GM23248 (cell line): ENCODE measurements at regions not wholly inside any gene's neighbourhood (a gene's known extent, or its start where the extent isn't known, plus 50 kb on each side); places are given as distances from the start of the nearest gene placed in this dataset.

Experiments used
- DNase-seq: peaks from one replicate; pipeline ENCODE4 v3.0.0-alpha.2; 2015
- H2AFZ ChIP-seq: fragments of 200-600 bp; sonication (generic); 2 replicates; pipeline ENCODE4 v1.6.1; 2016; ENCODE audit warnings: antibody characterized with exemption
- H3F3A ChIP-seq: fragments of 200-600 bp; sonication (generic); 2 replicates; pipeline ENCODE4 v1.6.1; 2016; ENCODE audit warnings: mild to moderate bottlenecking, antibody characterized with exemption, mixed run types; ENCODE audit not compliant: insufficient read depth
- H3K27ac ChIP-seq: fragments of 200-600 bp; sonication (generic); 2 replicates; pipeline ENCODE4 v1.5.1; 2016; ENCODE audit warnings: mild to moderate bottlenecking
- H3K27me3 ChIP-seq: fragments of 200-600 bp; sonication (generic); replicated peaks from 2 replicates; pipeline ENCODE4 v1.6.1; 2016; ENCODE audit warnings: mild to moderate bottlenecking; ENCODE audit not compliant: insufficient read depth
- H3K36me3 ChIP-seq: fragments of 200-600 bp; sonication (generic); 2 replicates; pipeline ENCODE4 v1.6.1; 2016; ENCODE audit warnings: low read depth, mild to moderate bottlenecking
- H3K4me1 ChIP-seq: fragments of 200-600 bp; sonication (generic); 2 replicates; pipeline ENCODE4 v1.6.1; 2016; ENCODE audit warnings: mild to moderate bottlenecking; ENCODE audit not compliant: insufficient read depth
- H3K4me2 ChIP-seq: fragments of 200-600 bp; sonication (generic); one replicate; pipeline ENCODE4 v1.6.1; 2016; ENCODE audit warnings: mild to moderate bottlenecking; ENCODE audit not compliant: unreplicated experiment
- H3K4me3 ChIP-seq: fragments of 200-600 bp; sonication (generic); 2 replicates; pipeline ENCODE4 v1.5.1; 2016; ENCODE audit warnings: mild to moderate bottlenecking
- H3K79me2 ChIP-seq: fragments of 200-600 bp; sonication (generic); 2 replicates; pipeline ENCODE4 v1.6.1; 2016; ENCODE audit warnings: mild to moderate bottlenecking; ENCODE audit not compliant: insufficient read depth
- H3K9ac ChIP-seq: fragments of 200-600 bp; sonication (generic); 2 replicates; pipeline ENCODE4 v1.6.1; 2016; ENCODE audit warnings: mild to moderate bottlenecking
- H3K9me2 ChIP-seq: fragments of 200-600 bp; sonication (generic); 2 replicates; pipeline ENCODE4 v1.6.1; 2016; ENCODE audit warnings: mixed run types, mild to moderate bottlenecking, moderate library complexity; ENCODE audit not compliant: insufficient read depth
- H3K9me3 ChIP-seq: fragments of 200-600 bp; sonication (generic); one replicate; pipeline ENCODE4 v1.6.1; 2017; ENCODE audit warnings: low read depth
- H4K20me1 ChIP-seq: fragments of 200-600 bp; sonication (generic); 2 replicates; pipeline ENCODE4 v1.6.0; 2016; ENCODE audit not compliant: insufficient read depth
- EZH2 ChIP-seq: fragments of 200-600 bp; sonication (generic); IDR thresholded peaks from 2 replicates; pipeline ENCODE4 v1.6.1; 2018; ENCODE audit warnings: antibody characterized with exemption, mild to moderate bottlenecking; ENCODE audit not compliant: insufficient read depth, poor library complexity, severe bottlenecking
- EZH2phosphoT487 ChIP-seq: fragments of 200-600 bp; sonication (generic); IDR thresholded peaks from 2 replicates; pipeline ENCODE4 v1.6.1; 2018; ENCODE audit warnings: antibody characterized with exemption, moderate library complexity, mild to moderate bottlenecking, low read depth; ENCODE audit not compliant: insufficient read depth
- WGBS, 2 experiments: methylation state at CpG; one replicate each; pipeline ENCODE4 v1.1.6; 2015 to 2017; ENCODE audit warnings: low lambda C conversion rate in 2 of 2, low coverage in 1 of 2; ENCODE audit errors: missing lambda C conversion rate in 2 of 2; 5-methylcytosine and 5-hydroxymethylcytosine counted together
- in situ Hi-C: fragments of 300-500 bp; cut with MboI; formaldehyde crosslinking; loops from 2 replicates; pipeline ENCODE4 v1.15.0; 2020

DNA sequence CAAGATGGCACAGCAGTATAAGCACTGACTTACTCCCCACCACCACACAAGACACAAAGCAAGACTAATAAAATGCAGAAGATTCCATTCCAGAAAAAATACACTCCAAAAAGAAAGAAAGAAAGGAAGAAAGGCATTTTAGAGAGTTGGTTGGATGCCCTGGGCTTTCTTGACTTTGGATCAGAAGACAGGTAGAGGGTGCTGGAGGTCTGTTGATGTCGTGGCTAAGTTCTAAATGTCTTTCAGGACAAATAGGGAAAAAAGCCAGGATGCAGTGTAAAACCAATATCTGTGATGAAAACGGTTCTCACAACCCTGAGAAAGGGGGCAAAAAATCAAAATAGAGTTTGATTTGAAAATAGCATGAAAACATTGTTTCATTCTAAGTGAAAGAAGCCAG is 555.2 kb upstream of the PRKX start:
- Histone ChIP-seq H3K9ac (no peak overlapping the region), H3K4me2 (no peak overlapping the region), H3K79me2 (no peaks in the 10 kb centered on the region), H3F3A (no peaks in the 10 kb centered on the region), H3K27ac (no peak overlapping the region), H2AFZ (no peak overlapping the region), H4K20me1 (no peaks in the 10 kb centered on the region), H3K27me3 (no peaks in the 10 kb centered on the region), H3K4me3 (no peak overlapping the region), H3K9me2 (no peaks in the 10 kb centered on the region), H3K36me3 (no peaks in the 10 kb centered on the region), H3K9me3 (no peaks in the 10 kb centered on the region), H3K4me1 (no peaks in the 10 kb centered on the region)
- in situ Hi-C loops = no loop called here
- DNase-seq = no peak
- no peak for TF ChIP-seq EZH2phosphoT487
- TF ChIP-seq EZH2 = no peak
- WGBS, 2 experiments = 0 to 9% methylated on average over 1 to 2 of the region's 2 CpGs

DNA sequence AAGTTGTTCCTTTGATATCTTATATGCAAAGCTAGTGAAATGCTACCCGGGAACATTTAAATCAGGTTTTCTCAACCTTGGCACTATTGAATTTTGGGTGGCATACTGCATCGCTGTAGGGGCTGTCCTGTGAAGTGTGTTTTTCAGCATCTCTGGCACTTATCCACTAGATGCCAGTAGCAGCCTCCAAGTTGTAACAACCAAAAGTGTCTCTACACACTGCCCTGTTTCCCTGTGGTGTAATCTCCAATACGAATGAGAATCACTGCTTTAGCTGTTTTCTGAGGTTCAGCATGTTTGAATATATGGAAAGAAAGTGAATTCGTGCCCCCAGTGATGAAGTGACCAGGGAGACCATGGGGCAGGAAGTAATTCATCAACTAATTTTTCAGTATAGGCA is 551.6 kb upstream of the PRKX start:
- no peaks in the 10 kb centered on the region for H3K4me1 ChIP-seq
- H3K79me2 ChIP-seq = no peaks in the 10 kb centered on the region
- DNase-seq = no peak
- H2AFZ ChIP-seq = no peak overlapping the region
- no peaks in the 10 kb centered on the region for H3K36me3 ChIP-seq
- no peaks in the 10 kb centered on the region for H3K27me3 ChIP-seq
- no peaks in the 10 kb centered on the region for H3F3A ChIP-seq
- 19 to 24% methylated on average over 4 of the region's 4 CpGs for WGBS, 2 experiments
- no peak overlapping the region for H3K4me2 ChIP-seq
- H3K9me3 ChIP-seq = no peaks in the 10 kb centered on the region
- no peak overlapping the region for H3K27ac ChIP-seq
- TF ChIP-seq EZH2phosphoT487 = no peak
- TF ChIP-seq EZH2 = no peak
- in situ Hi-C loops = no loop called here
- H4K20me1 ChIP-seq = no peaks in the 10 kb centered on the region
- H3K9ac ChIP-seq = no peak overlapping the region
- H3K4me3 ChIP-seq = no peak overlapping the region
- H3K9me2 ChIP-seq = no peaks in the 10 kb centered on the region

DNA sequence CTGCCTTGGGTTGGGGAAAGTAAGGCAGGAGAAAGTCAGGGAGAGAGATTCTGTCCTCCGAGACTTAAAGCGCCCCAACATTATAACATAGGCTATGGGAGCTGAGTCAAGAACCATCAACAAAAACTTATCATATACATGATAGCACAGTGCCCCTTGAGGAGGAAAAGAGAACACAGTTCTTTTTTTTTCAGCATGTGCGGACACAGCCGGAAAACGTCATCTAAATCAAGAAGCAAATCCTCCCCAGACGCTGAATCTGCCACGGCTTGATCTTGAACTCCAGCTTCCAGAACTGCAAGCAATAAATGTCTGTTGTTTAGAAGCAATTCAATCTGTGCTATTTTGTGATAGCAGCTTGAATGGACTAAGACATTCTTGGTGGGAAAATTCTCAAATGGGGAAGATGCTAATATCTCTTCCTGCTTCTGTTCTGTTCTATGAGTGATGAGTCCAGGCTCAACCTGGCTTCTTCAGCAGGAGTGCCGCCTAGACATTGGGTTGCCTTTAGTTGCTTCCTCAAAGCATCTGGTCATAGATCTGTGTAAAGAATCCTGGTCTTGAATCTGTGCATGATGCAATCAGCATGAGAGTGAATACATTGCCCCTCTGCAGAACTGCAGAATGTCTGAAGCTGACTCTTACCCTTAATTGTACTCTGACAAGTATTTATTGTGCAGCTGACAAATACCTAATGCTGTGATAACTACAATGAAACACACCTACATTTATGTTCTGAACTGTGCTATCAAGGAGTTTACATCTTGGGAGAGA is 549.8 kb upstream of the PRKX start:
- no peaks in the 10 kb centered on the region for H3K9me2 ChIP-seq
- no peaks in the 10 kb centered on the region for H4K20me1 ChIP-seq
- no peaks in the 10 kb centered on the region for H3K27me3 ChIP-seq
- in situ Hi-C loops = no loop called here
- no peaks in the 10 kb centered on the region for H3K79me2 ChIP-seq
- H3K4me2 ChIP-seq = no peak overlapping the region
- H2AFZ ChIP-seq = no peak overlapping the region
- H3K4me1 ChIP-seq = no peaks in the 10 kb centered on the region
- no peak overlapping the region for H3K4me3 ChIP-seq
- H3K36me3 ChIP-seq = no peaks in the 10 kb centered on the region
- no peak for TF ChIP-seq EZH2
- TF ChIP-seq EZH2phosphoT487 = no peak
- DNase-seq = peak; percentile 2
- H3K9ac ChIP-seq = no peak overlapping the region
- H3K27ac ChIP-seq = no peak overlapping the region
- H3F3A ChIP-seq = no peaks in the 10 kb centered on the region
- no peaks in the 10 kb centered on the region for H3K9me3 ChIP-seq
- WGBS, 2 experiments = 17 to 23% methylated on average over 7 to 8 of the region's 8 CpGs

DNA sequence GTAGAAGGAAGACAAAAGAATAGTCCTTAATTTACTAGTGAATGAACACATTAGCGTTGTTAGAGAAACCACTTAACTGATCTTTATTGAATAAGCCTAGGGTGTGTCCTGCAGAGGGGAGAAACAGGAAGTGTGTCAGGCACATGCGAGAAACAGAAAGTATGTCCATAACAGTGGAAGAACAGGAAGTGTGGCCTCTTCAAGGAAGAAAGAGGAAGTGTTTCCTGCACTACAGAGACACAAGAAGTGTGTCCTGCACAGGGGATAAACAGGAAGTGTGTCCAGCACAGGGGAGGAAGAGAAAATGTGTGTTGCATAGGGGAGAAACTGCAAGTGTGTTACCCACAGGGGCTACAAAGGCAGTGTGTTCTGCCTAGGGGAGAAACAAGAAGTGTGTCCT is 539.6 kb upstream of the PRKX start:
- DNase-seq = no peak
- in situ Hi-C loops = no loop called here
- no peak overlapping the region for H3K4me3 ChIP-seq
- no peak overlapping the region for H3K4me2 ChIP-seq
- no peaks in the 10 kb centered on the region for H3F3A ChIP-seq
- H2AFZ ChIP-seq = no peak overlapping the region
- no peaks in the 10 kb centered on the region for H3K9me2 ChIP-seq
- H3K36me3 ChIP-seq = no peaks in the 10 kb centered on the region
- H3K4me1 ChIP-seq = no peaks in the 10 kb centered on the region
- no peaks in the 10 kb centered on the region for H3K79me2 ChIP-seq
- no peak overlapping the region for H3K27ac ChIP-seq
- TF ChIP-seq EZH2phosphoT487 (no peak), EZH2 (no peak)
- H3K27me3 ChIP-seq = no peaks in the 10 kb centered on the region
- 0 to 4% methylated on average over 2 of the region's 2 CpGs for WGBS, 2 experiments
- H3K9ac ChIP-seq = no peak overlapping the region
- H3K9me3 ChIP-seq = no peaks in the 10 kb centered on the region
- H4K20me1 ChIP-seq = no peaks in the 10 kb centered on the region
